ENCODE measurements at regions not wholly inside any gene's neighbourhood (a gene's known extent, or its start where the extent isn't known, plus 50 kb on each side); places are given as distances from the start of the nearest gene placed in this dataset.
A peak's percentile ranks its signal among the peaks of the same experiment; 100 is the strongest.
"Not testable (repeated sequence)": the region's sequence is repeated elsewhere in the genome, so short reads cannot be mapped to it uniquely, and the experiment has no call there.

- DNase-seq (ENCODE audit: low spot score); intact Hi-C loops (cut with DNase I); ATAC-seq: not testable (repeated sequence)
Observed at GRCh38 chr4:97437998-97438705, 705.1 kb downstream of the STPG2 start.

GRCh38 chr4:97453186-97453585 lies 690.1 kb downstream of the STPG2 start:
- ATAC-seq (no peak), DNase-seq (ENCODE audit: low spot score) (no peak)
- intact Hi-C loops (cut with DNase I): no loop called here

GRCh38 chr4:97457253-97457652 lies 686.0 kb downstream of the STPG2 start:
- ATAC-seq (no peak), DNase-seq (ENCODE audit: low spot score) (no peak)
- intact Hi-C loops (cut with DNase I): no loop called here

- intact Hi-C loops (cut with DNase I): no loop called here
- ATAC-seq (no peak), DNase-seq (ENCODE audit: low spot score) (no peak)
Observed at GRCh38 chr4:97468272-97468671, 675.0 kb downstream of the STPG2 start.

GRCh38 chr4:97475621-97476020 lies 667.7 kb downstream of the STPG2 start:
- DNase-seq (ENCODE audit: low spot score): no peak
- intact Hi-C loops (cut with DNase I): no loop called here
- no peak for ATAC-seq

- ATAC-seq (no peak), DNase-seq (ENCODE audit: low spot score) (no peak)
- intact Hi-C loops (cut with DNase I): no loop called here
Observed at GRCh38 chr4:97477974-97478373, 665.3 kb downstream of the STPG2 start.

GRCh38 chr4:97479388-97479787 lies 663.9 kb downstream of the STPG2 start:
- intact Hi-C loops (cut with DNase I): no loop called here
- ATAC-seq (no peak), DNase-seq (ENCODE audit: low spot score) (no peak)

- ATAC-seq (no peak), DNase-seq (ENCODE audit: low spot score) (no peak)
- intact Hi-C loops (cut with DNase I): no loop called here
Observed at GRCh38 chr4:97491856-97492255, 651.4 kb downstream of the STPG2 start.

- intact Hi-C loops (cut with DNase I): no loop called here
- DNase-seq (ENCODE audit: low spot score) (no peak), ATAC-seq (no peak)
Observed at GRCh38 chr4:97493815-97494518, 649.3 kb downstream of the STPG2 start.

- DNase-seq (ENCODE audit: low spot score) (no peak), ATAC-seq (no peak)
- intact Hi-C loops (cut with DNase I): no loop called here
Observed at GRCh38 chr4:97496298-97496873, 646.9 kb downstream of the STPG2 start.

GRCh38 chr4:97498875-97499274 lies 644.4 kb downstream of the STPG2 start:
- peak; percentile 45 for ATAC-seq
- DNase-seq (ENCODE audit: low spot score): no peak
- intact Hi-C loops (cut with DNase I): no loop called here

GRCh38 chr4:97500423-97500822 lies 642.9 kb downstream of the STPG2 start:
- ATAC-seq: no peak
- DNase-seq (ENCODE audit: low spot score): no peak
- intact Hi-C loops (cut with DNase I): no loop called here

GRCh38 chr4:97504713-97505112 lies 638.6 kb downstream of the STPG2 start:
- ATAC-seq (no peak), DNase-seq (ENCODE audit: low spot score) (no peak)
- intact Hi-C loops (cut with DNase I): no loop called here

- ATAC-seq: no peak
- intact Hi-C loops (cut with DNase I): no loop called here
- DNase-seq (ENCODE audit: low spot score): no peak
Observed at GRCh38 chr4:97507587-97508245, 635.6 kb downstream of the STPG2 start.

Measured in sciatic nerve (tissue), 2 donors.